ENCODE measurements at regions not wholly inside any gene's neighbourhood (a gene's known extent, or its start where the extent isn't known, plus 50 kb on each side); places are given as distances from the start of the nearest gene placed in this dataset.
A peak's percentile ranks its signal among the peaks of the same experiment; 100 is the strongest.

DNA sequence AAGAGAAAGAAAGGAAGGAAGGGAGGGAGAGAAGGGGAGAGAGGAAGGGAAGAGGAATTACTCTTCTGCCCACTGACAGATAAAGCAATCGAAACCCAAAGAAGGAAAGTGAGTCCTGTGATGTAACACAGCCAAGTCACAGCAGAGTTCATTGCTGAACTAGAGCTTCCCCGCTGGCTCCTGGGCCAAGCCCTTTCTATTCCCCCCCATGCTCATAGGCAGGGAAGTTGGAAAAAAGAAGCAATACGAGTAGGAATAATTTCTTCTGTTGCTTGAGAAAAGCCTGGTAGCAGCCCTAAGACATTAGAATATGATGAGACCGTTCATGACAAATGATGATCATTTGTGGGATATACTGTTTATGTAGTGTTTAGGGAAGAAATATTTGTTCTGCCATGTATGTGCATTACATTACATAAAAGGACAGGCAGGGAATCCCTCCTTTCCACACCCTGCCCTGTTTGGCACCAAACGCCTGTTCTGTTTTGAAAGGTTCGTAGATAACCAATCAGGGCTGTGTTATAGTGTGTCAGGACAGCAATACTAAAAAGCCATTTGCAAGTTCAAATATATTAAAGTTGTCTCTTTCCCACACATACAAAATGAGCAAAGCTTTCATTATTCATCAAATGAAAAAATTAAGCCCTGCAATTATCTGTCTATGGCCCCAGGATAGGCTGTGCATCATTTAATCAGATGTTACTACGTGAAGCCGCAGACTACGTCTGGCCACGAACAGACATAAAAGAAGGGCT lies 111.0 kb upstream of the TRPM1 start:
- DNase-seq (ENCODE audit: low read depth), result peak; percentile 36
- no peak overlapping the region for H3K4me3 ChIP-seq (ENCODE audit: low read depth, low read length)
- TF ChIP-seq, protein P1, sequence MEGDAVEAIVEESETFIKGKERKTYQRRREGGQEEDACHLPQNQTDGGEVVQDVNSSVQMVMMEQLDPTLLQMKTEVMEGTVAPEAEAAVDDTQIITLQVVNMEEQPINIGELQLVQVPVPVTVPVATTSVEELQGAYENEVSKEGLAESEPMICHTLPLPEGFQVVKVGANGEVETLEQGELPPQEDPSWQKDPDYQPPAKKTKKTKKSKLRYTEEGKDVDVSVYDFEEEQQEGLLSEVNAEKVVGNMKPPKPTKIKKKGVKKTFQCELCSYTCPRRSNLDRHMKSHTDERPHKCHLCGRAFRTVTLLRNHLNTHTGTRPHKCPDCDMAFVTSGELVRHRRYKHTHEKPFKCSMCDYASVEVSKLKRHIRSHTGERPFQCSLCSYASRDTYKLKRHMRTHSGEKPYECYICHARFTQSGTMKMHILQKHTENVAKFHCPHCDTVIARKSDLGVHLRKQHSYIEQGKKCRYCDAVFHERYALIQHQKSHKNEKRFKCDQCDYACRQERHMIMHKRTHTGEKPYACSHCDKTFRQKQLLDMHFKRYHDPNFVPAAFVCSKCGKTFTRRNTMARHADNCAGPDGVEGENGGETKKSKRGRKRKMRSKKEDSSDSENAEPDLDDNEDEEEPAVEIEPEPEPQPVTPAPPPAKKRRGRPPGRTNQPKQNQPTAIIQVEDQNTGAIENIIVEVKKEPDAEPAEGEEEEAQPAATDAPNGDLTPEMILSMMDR (conservative IDR thresholded peaks at IDR 0.05; ENCODE audit: low read depth, low read length), result no peak

DNA sequence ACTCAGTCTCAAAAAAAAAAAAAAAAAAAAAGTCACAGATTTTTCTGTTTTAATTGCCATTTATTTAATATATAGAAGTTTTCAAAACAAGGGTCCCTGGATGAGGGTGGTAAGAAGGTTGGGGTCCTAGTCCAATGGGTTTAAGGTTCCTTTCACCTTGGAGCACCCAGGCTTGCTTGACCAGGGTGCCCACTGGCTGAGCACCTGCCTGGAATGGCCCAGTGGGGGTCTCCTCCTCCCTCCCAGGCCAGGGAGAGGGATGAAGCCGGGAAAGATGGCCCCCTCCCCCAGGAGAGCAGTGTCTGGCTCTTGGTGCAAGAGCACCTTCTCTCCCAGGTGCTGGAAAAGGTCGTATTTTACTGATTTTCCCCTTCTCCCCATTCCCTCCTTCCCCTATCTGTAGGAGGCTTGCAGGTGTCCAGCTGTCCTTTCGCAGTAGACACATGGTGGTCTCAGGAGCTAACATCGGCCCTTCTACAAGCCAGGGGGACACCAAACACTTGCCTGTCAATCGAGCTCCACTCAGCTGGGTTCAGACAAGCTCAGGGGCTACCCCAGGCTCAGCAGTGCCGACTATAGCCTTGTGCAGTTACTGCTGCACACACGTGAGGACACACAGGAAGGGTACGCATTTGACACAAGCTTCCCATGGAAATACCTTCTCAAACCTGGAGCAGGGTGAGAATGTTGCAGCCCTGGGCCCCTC lies 112.3 kb upstream of the KLF13 start:
- no peak for DNase-seq (ENCODE audit: low read depth)
- no peak overlapping the region for H3K4me3 ChIP-seq (ENCODE audit: low read depth, low read length)
- TF ChIP-seq, protein P1 (conservative IDR thresholded peaks at IDR 0.05; ENCODE audit: low read depth, low read length), result peak; percentile 2

DNA sequence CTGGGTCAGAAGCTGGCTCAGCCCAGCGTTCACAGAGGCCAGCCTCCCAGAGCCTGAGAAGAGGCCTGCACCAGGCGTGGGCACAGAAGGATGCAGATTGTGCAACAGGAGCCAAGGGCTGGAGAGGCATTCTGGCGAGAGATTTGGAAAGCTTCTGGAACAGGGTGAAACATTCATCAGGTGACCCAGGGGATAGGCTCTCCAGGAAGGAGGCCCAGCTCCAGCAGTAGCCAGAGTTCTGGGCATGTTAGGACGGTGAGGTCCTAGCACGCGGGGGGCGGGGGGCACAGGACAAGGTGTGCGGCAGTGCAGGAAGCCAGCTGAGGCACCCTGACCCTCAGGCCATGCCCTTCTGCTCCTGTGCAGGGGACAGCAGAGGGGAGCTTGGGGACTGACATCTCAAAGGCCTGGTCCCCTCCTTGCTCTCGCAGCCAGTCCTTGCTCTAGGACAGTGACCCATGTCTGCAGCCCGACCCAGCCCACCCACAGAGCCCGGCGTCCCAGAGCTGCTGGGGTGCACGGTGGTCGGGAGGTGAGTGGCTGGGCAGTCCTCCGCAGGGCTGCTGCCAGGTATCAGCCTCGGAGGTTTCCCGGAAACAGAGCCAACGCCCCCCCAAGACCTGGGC lies 111.7 kb upstream of the KLF13 start:
- no peak overlapping the region for H3K4me3 ChIP-seq (ENCODE audit: low read depth, low read length)
- peak; percentile 29 for DNase-seq (ENCODE audit: low read depth)
- TF ChIP-seq, protein P1 (conservative IDR thresholded peaks at IDR 0.05; ENCODE audit: low read depth, low read length), result no peak

DNA sequence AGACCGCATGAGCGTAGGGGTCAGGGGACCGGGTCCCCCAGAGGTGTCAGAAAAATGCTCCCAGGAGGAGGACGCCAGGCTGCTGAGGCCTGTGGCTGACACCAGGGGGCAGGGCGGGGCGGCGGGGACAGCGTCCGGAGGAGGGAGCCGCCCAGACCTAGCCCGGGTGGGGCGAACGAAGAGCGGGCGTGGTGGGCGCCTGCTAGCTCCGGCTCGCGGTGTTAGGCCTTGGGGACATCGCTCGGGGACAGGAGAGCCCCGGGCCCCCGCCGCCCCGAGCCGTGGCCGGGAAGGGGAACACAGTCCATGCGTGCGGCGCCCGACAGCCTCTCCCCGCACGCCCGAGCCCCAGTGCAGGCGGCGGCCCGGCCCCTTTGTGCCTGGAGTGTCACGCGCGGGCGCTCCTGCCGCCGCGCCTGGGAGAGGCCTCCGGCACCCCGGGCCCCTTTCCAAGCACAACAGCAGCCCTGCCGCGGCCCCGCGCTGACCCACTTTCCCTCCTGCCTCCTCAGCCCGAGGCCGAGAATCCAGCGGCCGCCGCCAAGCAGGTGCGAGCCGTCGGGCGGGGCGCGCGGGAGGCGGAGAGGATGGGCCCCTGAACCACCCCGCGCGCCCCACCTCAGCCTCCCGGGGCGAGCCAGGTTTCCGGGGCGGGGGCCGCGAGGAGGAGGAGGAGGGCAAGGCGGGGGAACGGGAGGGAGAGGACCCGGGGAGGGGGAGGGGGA lies 111.0 kb upstream of the KLF13 start:
- H3K4me3 ChIP-seq (ENCODE audit: low read depth, low read length), result peak overlapping the region; percentile 36
- TF ChIP-seq, protein P1 (conservative IDR thresholded peaks at IDR 0.05; ENCODE audit: low read depth, low read length), result peak; percentile 71
- DNase-seq (ENCODE audit: low read depth), result peak; percentile 61

DNA sequence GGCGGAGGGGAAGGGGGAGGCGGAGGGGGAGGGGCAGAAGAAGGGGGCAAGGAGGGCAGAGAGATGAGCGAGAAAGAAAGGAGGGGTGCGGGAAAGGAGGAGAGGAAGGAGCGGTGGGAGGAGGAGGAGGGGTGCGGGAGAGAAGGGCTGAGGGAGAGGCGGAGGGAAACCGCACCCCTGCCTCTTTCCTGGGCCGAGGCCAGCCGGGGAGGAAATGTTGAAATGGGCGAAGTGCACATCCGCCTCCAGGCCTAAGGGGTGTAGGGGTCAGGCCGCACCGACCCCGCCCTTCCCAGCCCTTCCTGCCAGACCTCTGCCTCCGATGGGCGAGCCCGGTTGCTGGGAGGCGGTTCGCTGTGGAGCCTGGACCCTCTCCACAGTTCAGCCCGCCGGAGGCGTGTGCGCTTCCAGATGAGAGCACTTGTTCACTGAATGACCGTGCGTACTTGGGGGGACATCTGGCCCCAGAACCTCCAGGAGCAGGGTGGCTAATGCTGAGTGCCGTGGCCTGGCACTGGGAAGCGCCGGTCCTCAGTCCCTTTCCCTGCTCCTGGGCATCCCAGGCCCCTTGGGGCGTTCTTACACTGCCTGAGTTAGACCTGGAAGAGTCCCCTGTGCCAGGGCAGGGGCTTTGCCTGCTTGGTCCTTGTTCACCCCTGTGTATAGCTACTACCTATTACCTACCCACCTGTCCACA lies 110.3 kb upstream of the KLF13 start:
- TF ChIP-seq, protein P1 (conservative IDR thresholded peaks at IDR 0.05; ENCODE audit: low read depth, low read length), result no peak
- DNase-seq (ENCODE audit: low read depth), result peak; percentile 46
- H3K4me3 ChIP-seq (ENCODE audit: low read depth, low read length), result peak overlapping the region; percentile 37

DNA sequence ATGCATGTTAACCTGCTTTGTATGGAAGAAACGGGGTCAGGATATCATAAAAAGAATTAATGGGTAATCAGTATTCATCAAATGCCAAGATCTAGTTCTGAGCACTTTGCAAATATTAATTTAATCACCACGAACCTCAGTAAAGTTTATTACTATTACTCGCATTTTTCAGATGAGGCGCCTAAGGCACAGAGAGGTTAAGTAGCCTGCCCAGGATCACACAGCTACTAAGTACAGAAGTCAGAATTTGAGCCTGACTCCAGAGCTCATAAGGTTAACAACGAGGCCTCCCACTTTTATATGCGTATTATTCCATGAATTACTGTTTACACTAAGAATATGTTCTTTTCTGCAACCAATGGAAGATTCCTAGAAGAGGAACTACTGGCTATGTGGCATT lies 109.6 kb upstream of the KLF13 start:
- H3K4me3 ChIP-seq (ENCODE audit: low read depth, low read length), result no peak overlapping the region

More for the DNA sequence above, 109.6 kb upstream of the KLF13 start:
- no peak for DNase-seq (ENCODE audit: low read depth)
- TF ChIP-seq, protein P1 (conservative IDR thresholded peaks at IDR 0.05; ENCODE audit: low read depth, low read length), result no peak

Measured in choroid plexus epithelial cell (primary cell).